ENCODE measurements at regions not wholly inside any gene's neighbourhood (a gene's known extent, or its start where the extent isn't known, plus 50 kb on each side); places are given as distances from the start of the nearest gene placed in this dataset.

DNA sequence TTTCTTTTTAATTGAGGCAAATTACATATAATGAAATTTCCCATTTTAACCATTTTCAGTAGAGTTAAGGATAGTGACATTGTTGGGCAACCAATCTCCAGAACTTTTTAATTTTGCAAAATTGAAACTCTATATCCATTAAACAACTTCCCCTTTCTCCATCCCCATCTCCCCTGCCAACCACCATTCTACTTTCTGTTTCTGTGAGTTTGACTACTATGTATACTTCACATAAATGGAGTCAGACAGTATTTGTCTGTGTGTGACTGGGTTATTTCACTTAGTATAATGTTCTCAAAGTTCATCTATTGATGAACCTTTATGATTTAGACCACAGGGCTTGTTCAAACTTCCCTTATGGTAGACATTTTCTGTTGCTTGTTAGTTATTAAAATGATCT is 364.5 kb upstream of the MAD2L1 start:
- Histone ChIP-seq H3K4me2 (ENCODE audit: control insufficient read depth, extremely low read depth, insufficient read depth, low read depth, low read length) (no peak overlapping the region), H3K79me2 (ENCODE audit: control insufficient read depth, insufficient read depth, low read length) (no peaks in the 10 kb centered on the region), H3K36me3 (ENCODE audit: control insufficient read depth in 2 of 2, extremely low read depth in 1 of 2, insufficient read depth in 2 of 2, low read length in 2 of 2) (no peaks in the 10 kb centered on the region), H3K9me3 (ENCODE audit: control insufficient read depth, low read depth, low read length) (no peaks in the 10 kb centered on the region), H3K4me3 (ENCODE audit: control insufficient read depth in 2 of 3, extremely low read depth in 1 of 3, insufficient read depth in 2 of 3, low read depth in 1 of 3, low read length in 3 of 3) (no peak overlapping the region), H3K27me3 (ENCODE audit: control insufficient read depth, extremely low read depth, insufficient read depth, low read length) (no peaks in the 10 kb centered on the region), H3K9me1 (ENCODE audit: control insufficient read depth, extremely low read depth, insufficient read depth, low read length) (no peaks in the 10 kb centered on the region), H2AFZ (ENCODE audit: control insufficient read depth, low read length) (no peak overlapping the region), H3K4me1 (ENCODE audit: control insufficient read depth, extremely low read depth, insufficient read depth, low read length) (no peaks in the 10 kb centered on the region), H4K20me1 (ENCODE audit: control insufficient read depth, extremely low read depth, insufficient read depth, low read length) (no peaks in the 10 kb centered on the region), H3K27ac (ENCODE audit: control insufficient read depth, insufficient read depth, low read length) (no peak overlapping the region), H3K9ac (ENCODE audit: control insufficient read depth, extremely low read depth, insufficient read depth, low read length) (no peak overlapping the region)
- DNase-seq (ENCODE audit: low read depth, low spot score) (no peak), FAIRE-seq (no peak)
- dilution Hi-C loops (cut with MboI; ENCODE audit: extremely low pct_ligation_motif_present, low sequenced_read_pairs): no loop called here
- TF ChIP-seq, protein P1, sequence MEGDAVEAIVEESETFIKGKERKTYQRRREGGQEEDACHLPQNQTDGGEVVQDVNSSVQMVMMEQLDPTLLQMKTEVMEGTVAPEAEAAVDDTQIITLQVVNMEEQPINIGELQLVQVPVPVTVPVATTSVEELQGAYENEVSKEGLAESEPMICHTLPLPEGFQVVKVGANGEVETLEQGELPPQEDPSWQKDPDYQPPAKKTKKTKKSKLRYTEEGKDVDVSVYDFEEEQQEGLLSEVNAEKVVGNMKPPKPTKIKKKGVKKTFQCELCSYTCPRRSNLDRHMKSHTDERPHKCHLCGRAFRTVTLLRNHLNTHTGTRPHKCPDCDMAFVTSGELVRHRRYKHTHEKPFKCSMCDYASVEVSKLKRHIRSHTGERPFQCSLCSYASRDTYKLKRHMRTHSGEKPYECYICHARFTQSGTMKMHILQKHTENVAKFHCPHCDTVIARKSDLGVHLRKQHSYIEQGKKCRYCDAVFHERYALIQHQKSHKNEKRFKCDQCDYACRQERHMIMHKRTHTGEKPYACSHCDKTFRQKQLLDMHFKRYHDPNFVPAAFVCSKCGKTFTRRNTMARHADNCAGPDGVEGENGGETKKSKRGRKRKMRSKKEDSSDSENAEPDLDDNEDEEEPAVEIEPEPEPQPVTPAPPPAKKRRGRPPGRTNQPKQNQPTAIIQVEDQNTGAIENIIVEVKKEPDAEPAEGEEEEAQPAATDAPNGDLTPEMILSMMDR (optimal IDR thresholded peaks at IDR 0.05 in 1 of 3, IDR thresholded peaks at IDR 0.05 in 1 of 3, conservative IDR thresholded peaks at IDR 0.05 in 1 of 3; ENCODE audit: extremely low read depth in 1 of 3, insufficient read depth in 2 of 3, low read length in 3 of 3): no peak
- TF ChIP-seq EZH2 (IDR thresholded peaks at IDR 0.05; ENCODE audit: low read length): no peak

DNA sequence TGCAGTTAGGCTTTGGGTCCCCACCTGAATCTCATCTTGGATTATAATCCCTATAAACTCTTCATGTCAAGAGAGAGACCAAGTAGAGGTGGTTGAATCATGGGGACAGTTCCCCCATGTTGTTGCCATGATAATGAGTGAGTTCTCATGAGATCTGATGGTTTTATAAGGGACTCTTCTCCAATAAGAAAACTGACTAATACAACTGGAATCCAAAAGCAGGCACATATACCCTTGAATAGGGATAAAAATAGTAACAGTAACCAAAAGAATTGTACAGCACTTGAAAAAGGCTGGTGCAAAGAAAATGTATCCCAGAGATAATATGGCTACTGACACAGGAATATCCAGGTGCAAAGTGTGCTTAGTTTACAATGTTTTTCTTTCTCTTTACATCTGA is 351.5 kb upstream of the MAD2L1 start:
- no peaks in the 10 kb centered on the region for H3K4me1 ChIP-seq (ENCODE audit: control insufficient read depth, extremely low read depth, insufficient read depth, low read length)
- no peaks in the 10 kb centered on the region for H4K20me1 ChIP-seq (ENCODE audit: control insufficient read depth, extremely low read depth, insufficient read depth, low read length)
- no peak overlapping the region for H3K9ac ChIP-seq (ENCODE audit: control insufficient read depth, extremely low read depth, insufficient read depth, low read length)
- no peaks in the 10 kb centered on the region for H3K79me2 ChIP-seq (ENCODE audit: control insufficient read depth, insufficient read depth, low read length)
- no peaks in the 10 kb centered on the region for H3K27me3 ChIP-seq (ENCODE audit: control insufficient read depth, extremely low read depth, insufficient read depth, low read length)
- H3K9me3 ChIP-seq (ENCODE audit: control insufficient read depth, low read depth, low read length): no peaks in the 10 kb centered on the region
- dilution Hi-C loops (cut with MboI; ENCODE audit: extremely low pct_ligation_motif_present, low sequenced_read_pairs): no loop called here
- TF ChIP-seq, protein P1 (optimal IDR thresholded peaks at IDR 0.05 in 1 of 3, IDR thresholded peaks at IDR 0.05 in 1 of 3, conservative IDR thresholded peaks at IDR 0.05 in 1 of 3; ENCODE audit: extremely low read depth in 1 of 3, insufficient read depth in 2 of 3, low read length in 3 of 3): no peak
- no peak for TF ChIP-seq EZH2 (IDR thresholded peaks at IDR 0.05; ENCODE audit: low read length)
- H3K4me2 ChIP-seq (ENCODE audit: control insufficient read depth, extremely low read depth, insufficient read depth, low read depth, low read length): no peak overlapping the region
- no peaks in the 10 kb centered on the region for H3K36me3 ChIP-seq (ENCODE audit: control insufficient read depth in 2 of 2, extremely low read depth in 1 of 2, insufficient read depth in 2 of 2, low read length in 2 of 2)
- H3K9me1 ChIP-seq (ENCODE audit: control insufficient read depth, extremely low read depth, insufficient read depth, low read length): no peaks in the 10 kb centered on the region
- no peak overlapping the region for H3K27ac ChIP-seq (ENCODE audit: control insufficient read depth, insufficient read depth, low read length)
- no peak overlapping the region for H3K4me3 ChIP-seq (ENCODE audit: control insufficient read depth in 2 of 3, extremely low read depth in 1 of 3, insufficient read depth in 2 of 3, low read depth in 1 of 3, low read length in 3 of 3)
- H2AFZ ChIP-seq (ENCODE audit: control insufficient read depth, low read length): no peak overlapping the region
- FAIRE-seq (no peak), DNase-seq (ENCODE audit: low read depth, low spot score) (no peak)
